ENCODE measurements at regions not wholly inside any gene's neighbourhood (a gene's known extent, or its start where the extent isn't known, plus 50 kb on each side); places are given as distances from the start of the nearest gene placed in this dataset.

- DNase-seq (ENCODE audit: missing footprints) (no peak), ATAC-seq (no peak)
- intact Hi-C loops (cut with DNase I): no loop called here
These were observed 65.1 kb upstream of the SLC22A11 start for GRCh38 chr11:64490562-64491216.

- intact Hi-C loops (cut with DNase I): no loop called here
- no peak for ATAC-seq
- no peak for DNase-seq (ENCODE audit: missing footprints)
These were observed 63.2 kb upstream of the SLC22A11 start for GRCh38 chr11:64492561-64492960.

GRCh38 chr11:64498136-64498535 lies 57.6 kb upstream of the SLC22A11 start:
- ATAC-seq: no peak

GRCh38 chr11:64499261-64500004 lies 56.3 kb upstream of the SLC22A11 start:
- no peak for ATAC-seq

More at GRCh38 chr11:64498136-64498535, 57.6 kb upstream of the SLC22A11 start:
- intact Hi-C loops (cut with DNase I): no loop called here
- DNase-seq (ENCODE audit: missing footprints): no peak

GRCh38 chr11:64500176-64501013 lies 55.3 kb upstream of the SLC22A11 start:
- ATAC-seq (no peak), DNase-seq (ENCODE audit: missing footprints) (no peak)
- intact Hi-C loops (cut with DNase I): no loop called here

More at GRCh38 chr11:64499261-64500004, 56.3 kb upstream of the SLC22A11 start:
- intact Hi-C loops (cut with DNase I): no loop called here
- DNase-seq (ENCODE audit: missing footprints): no peak

- intact Hi-C loops (cut with DNase I): no loop called here
- ATAC-seq: no peak
- DNase-seq (ENCODE audit: missing footprints): no peak
These were observed 54.0 kb upstream of the SLC22A11 start for GRCh38 chr11:64501500-64502427.

GRCh38 chr11:64502634-64503033 lies 53.1 kb upstream of the SLC22A11 start:
- intact Hi-C loops (cut with DNase I): no loop called here
- DNase-seq (ENCODE audit: missing footprints): no peak
- no peak for ATAC-seq

- DNase-seq (ENCODE audit: missing footprints) (no peak), ATAC-seq (no peak)
- intact Hi-C loops (cut with DNase I): no loop called here
These were observed 52.5 kb upstream of the SLC22A11 start for GRCh38 chr11:64503186-64503753.

- no peak for ATAC-seq
- intact Hi-C loops (cut with DNase I): no loop called here
- no peak for DNase-seq (ENCODE audit: missing footprints)
These were observed 50.7 kb upstream of the SLC22A11 start for GRCh38 chr11:64504999-64505398.
